ENCODE measurements at regions not wholly inside any gene's neighbourhood (a gene's known extent, or its start where the extent isn't known, plus 50 kb on each side); places are given as distances from the start of the nearest gene placed in this dataset.

GRCh38 chr10:128417826-128418225 is 291.6 kb upstream of the MKI67 start:
- no peaks in the 10 kb centered on the region for H3K4me1 ChIP-seq
- no peak for ATAC-seq
- no peaks in the 10 kb centered on the region for H3K36me3 ChIP-seq
- no peaks in the 10 kb centered on the region for H3K27me3 ChIP-seq
- no peak overlapping the region for H3K4me3 ChIP-seq
- no peaks in the 10 kb centered on the region for H3K9me3 ChIP-seq
- H3K27ac ChIP-seq = no peak overlapping the region
- TF ChIP-seq CTCF (IDR thresholded peaks at IDR 0.05) = no peak
- DNase-seq = no peak
- intact Hi-C loops (cut with DNase I) = no loop called here

GRCh38 chr10:128418819-128419218 is 292.6 kb upstream of the MKI67 start:
- H3K27me3 ChIP-seq = no peaks in the 10 kb centered on the region
- H3K36me3 ChIP-seq = no peaks in the 10 kb centered on the region
- H3K4me1 ChIP-seq = no peaks in the 10 kb centered on the region
- intact Hi-C loops (cut with DNase I) = no loop called here
- no peak for TF ChIP-seq CTCF (IDR thresholded peaks at IDR 0.05)
- no peaks in the 10 kb centered on the region for H3K9me3 ChIP-seq
- DNase-seq (no peak), ATAC-seq (no peak)
- H3K4me3 ChIP-seq = no peak overlapping the region
- no peak overlapping the region for H3K27ac ChIP-seq

GRCh38 chr10:128419466-128420019 is 293.3 kb upstream of the MKI67 start:
- no peak for ATAC-seq
- no peaks in the 10 kb centered on the region for H3K36me3 ChIP-seq
- no peak overlapping the region for H3K4me3 ChIP-seq
- no peaks in the 10 kb centered on the region for H3K27me3 ChIP-seq
- intact Hi-C loops (cut with DNase I) = no loop called here
- no peak for TF ChIP-seq CTCF (IDR thresholded peaks at IDR 0.05)
- no peak for DNase-seq
- H3K27ac ChIP-seq = no peak overlapping the region
- no peaks in the 10 kb centered on the region for H3K4me1 ChIP-seq
- no peaks in the 10 kb centered on the region for H3K9me3 ChIP-seq

GRCh38 chr10:128420623-128421022 is 294.4 kb upstream of the MKI67 start:
- no peak for DNase-seq
- H3K27me3 ChIP-seq = no peaks in the 10 kb centered on the region
- no peaks in the 10 kb centered on the region for H3K9me3 ChIP-seq
- no peaks in the 10 kb centered on the region for H3K4me1 ChIP-seq
- TF ChIP-seq CTCF (IDR thresholded peaks at IDR 0.05) = no peak
- H3K4me3 ChIP-seq = no peak overlapping the region
- intact Hi-C loops (cut with DNase I) = no loop called here
- H3K27ac ChIP-seq = no peak overlapping the region
- no peaks in the 10 kb centered on the region for H3K36me3 ChIP-seq
- ATAC-seq = no peak

- DNase-seq (no peak), ATAC-seq (no peak)
- H3K36me3 ChIP-seq = no peaks in the 10 kb centered on the region
- H3K4me1 ChIP-seq = no peaks in the 10 kb centered on the region
- H3K27me3 ChIP-seq = no peaks in the 10 kb centered on the region
- H3K27ac ChIP-seq = no peak overlapping the region
- no peaks in the 10 kb centered on the region for H3K9me3 ChIP-seq
- intact Hi-C loops (cut with DNase I) = no loop called here
- no peak for TF ChIP-seq CTCF (IDR thresholded peaks at IDR 0.05)
- no peak overlapping the region for H3K4me3 ChIP-seq
Observed at GRCh38 chr10:128421371-128422160, 295.3 kb upstream of the MKI67 start.
